Stomach (tissue), 4 donors: ENCODE measurements at regions not wholly inside any gene's neighbourhood (a gene's known extent, or its start where the extent isn't known, plus 50 kb on each side); places are given as distances from the start of the nearest gene placed in this dataset.

Experiments
- CTCF ChIP-seq, 7 experiments: fragments of 450-650 bp in 4 of 7; fragments of 200-600 bp in 3 of 7; sonication (generic) in 3 of 7; IDR thresholded peaks; one replicate each; pipeline ENCODE4 v1.5.1; 2016 to 2019; ENCODE audit warnings: antibody characterized with exemption in 7 of 7, control low read depth in 2 of 7, mild to moderate bottlenecking in 1 of 7
- EP300 ChIP-seq: sonication (generic); formaldehyde crosslinking; IDR thresholded peaks from one replicate; pipeline ENCODE4 v1.6.1; 2017; ENCODE audit warnings: antibody characterized with exemption
- POLR2A ChIP-seq, 4 donors: fragments of 450-650 bp; IDR thresholded peaks; one replicate each; pipeline ENCODE4 v1.6.1; 2016; ENCODE audit warnings: antibody characterized with exemption in 4 of 4, control low read depth in 2 of 4, mild to moderate bottlenecking in 1 of 4, moderate library complexity in 1 of 4
- POLR2AphosphoS5 ChIP-seq, 3 donors: sonication (generic); formaldehyde crosslinking; IDR thresholded peaks; one replicate each; pipeline ENCODE4 v1.6.1; 2016; ENCODE audit warnings: antibody characterized with exemption in 3 of 3

- TF ChIP-seq CTCF (IDR thresholded peaks at IDR 0.05) (no peak), POLR2AphosphoS5 (IDR thresholded peaks at IDR 0.05) (no peak), POLR2A (IDR thresholded peaks at IDR 0.05) (no peak), EP300 (no peak)
These were observed 181.1 kb upstream of the HMGA2 start for GRCh38 chr12:65643171-65643570.
